ENCODE measurements at regions not wholly inside any gene's neighbourhood (a gene's known extent, or its start where the extent isn't known, plus 50 kb on each side); places are given as distances from the start of the nearest gene placed in this dataset.
"Not testable (repeated sequence)": the region's sequence is repeated elsewhere in the genome, so short reads cannot be mapped to it uniquely, and the experiment has no call there.

DNA sequence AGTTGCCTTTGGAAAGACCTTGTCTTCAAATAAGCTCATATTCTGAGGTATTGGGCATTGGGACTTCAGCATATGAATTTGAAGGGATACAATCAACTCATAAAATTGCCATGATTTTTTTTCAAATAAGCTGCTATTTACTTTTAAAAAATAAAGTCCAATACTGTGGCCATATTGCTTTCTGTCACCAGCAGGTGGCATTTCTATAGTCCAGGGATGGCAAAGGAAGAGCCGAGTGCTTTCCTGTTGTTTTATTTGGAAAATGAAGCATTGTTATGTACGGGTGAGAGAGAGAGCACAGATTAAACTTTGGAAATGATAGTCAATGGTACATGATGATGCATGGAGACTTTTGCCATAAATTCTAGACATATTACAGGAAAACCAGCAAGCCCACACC lies 104.1 kb upstream of the DPP6 start:
- Histone ChIP-seq H3K9me3 (no peaks in the 10 kb centered on the region), H3K4me1 (peaks cover 0 to 19% (median 5%) of the 10 kb centered on the region in 4 donors), H3K27ac (no peak overlapping the region), H3K27me3 (no peaks in the 10 kb centered on the region), H3K4me3 (no peak overlapping the region), H3K36me3 (no peaks in the 10 kb centered on the region)
- 43 to 64% (median 55%) methylated on average over 2 of the region's 2 CpGs for WGBS, 5 donors
- intact Hi-C loops (cut with DNase I; ENCODE audit: low total_unique reads) = no loop called here
- DNase-seq = no peak
- TF ChIP-seq POLR2A (IDR thresholded peaks at IDR 0.05) (no peak), EP300 (IDR thresholded peaks at IDR 0.05) (no peak)

DNA sequence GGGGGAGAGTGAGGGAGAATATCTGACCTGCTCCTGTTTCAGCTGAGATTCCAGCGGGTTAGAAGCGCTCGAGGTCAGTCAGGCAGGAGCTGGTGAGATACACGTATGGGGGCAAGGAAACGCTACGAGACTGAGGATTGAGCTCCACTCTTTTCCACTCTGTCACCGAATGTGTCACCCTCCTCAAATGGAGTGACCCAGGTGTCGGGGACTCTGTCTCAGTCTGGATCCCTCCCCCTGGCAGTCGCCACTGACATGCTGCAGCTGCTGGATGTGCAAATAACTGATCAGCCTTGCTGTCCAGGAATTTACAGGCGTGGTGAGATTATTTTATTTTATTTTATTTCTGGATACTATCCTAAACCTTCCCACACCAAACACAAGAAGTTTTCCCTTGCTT lies 100.9 kb upstream of the DPP6 start:
- TF ChIP-seq, protein P1, sequence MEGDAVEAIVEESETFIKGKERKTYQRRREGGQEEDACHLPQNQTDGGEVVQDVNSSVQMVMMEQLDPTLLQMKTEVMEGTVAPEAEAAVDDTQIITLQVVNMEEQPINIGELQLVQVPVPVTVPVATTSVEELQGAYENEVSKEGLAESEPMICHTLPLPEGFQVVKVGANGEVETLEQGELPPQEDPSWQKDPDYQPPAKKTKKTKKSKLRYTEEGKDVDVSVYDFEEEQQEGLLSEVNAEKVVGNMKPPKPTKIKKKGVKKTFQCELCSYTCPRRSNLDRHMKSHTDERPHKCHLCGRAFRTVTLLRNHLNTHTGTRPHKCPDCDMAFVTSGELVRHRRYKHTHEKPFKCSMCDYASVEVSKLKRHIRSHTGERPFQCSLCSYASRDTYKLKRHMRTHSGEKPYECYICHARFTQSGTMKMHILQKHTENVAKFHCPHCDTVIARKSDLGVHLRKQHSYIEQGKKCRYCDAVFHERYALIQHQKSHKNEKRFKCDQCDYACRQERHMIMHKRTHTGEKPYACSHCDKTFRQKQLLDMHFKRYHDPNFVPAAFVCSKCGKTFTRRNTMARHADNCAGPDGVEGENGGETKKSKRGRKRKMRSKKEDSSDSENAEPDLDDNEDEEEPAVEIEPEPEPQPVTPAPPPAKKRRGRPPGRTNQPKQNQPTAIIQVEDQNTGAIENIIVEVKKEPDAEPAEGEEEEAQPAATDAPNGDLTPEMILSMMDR (IDR thresholded peaks at IDR 0.05) = no peak
- no peak for TF ChIP-seq POLR2AphosphoS5 (IDR thresholded peaks at IDR 0.05)
- intact Hi-C loops (cut with DNase I; ENCODE audit: low total_unique reads) = no loop called here
- Histone ChIP-seq H3K4me3 (no peak overlapping the region), H3K27ac (no peak overlapping the region), H3K9me3 (no peaks in the 10 kb centered on the region), H3K36me3 (no peaks in the 10 kb centered on the region), H3K4me1 (peaks cover 0 to 8% (median 0%) of the 10 kb centered on the region in 4 donors), H3K27me3 (no peaks in the 10 kb centered on the region)
- DNase-seq = no peak
- WGBS, 5 donors = 53 to 66% (median 59%) methylated on average over 7 to 10 of the region's 10 CpGs

DNA sequence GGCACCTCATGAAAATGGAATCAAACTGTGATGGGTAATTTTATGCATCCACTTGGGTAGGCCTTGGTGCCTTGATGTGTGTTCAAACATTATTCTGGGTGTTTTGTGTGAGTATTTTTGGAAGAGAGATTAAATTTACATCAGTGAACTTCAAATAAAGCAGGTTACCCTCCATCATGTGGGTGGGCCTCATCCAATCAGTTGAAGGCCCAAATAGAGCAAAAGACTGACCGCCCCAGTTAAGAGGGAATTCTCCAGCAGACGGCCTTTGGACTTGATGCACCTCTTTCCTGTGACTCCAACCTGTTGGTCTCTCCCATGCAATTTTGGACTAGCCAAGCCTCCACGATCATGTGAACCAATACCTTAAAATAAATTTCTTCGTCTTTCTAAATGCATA lies 97.7 kb upstream of the DPP6 start:
- no peaks in the 10 kb centered on the region for H3K36me3 ChIP-seq
- H3K4me1 ChIP-seq = peaks cover 0 to 8% (median 0%) of the 10 kb centered on the region in 4 donors
- no peaks in the 10 kb centered on the region for H3K9me3 ChIP-seq
- no peak overlapping the region for H3K27ac ChIP-seq
- intact Hi-C loops (cut with DNase I; ENCODE audit: low total_unique reads) = no loop called here
- no peak for DNase-seq
- no peak overlapping the region for H3K4me3 ChIP-seq
- 94 to 96% (median 95%) methylated on average over 4 of the region's 4 CpGs for WGBS, 5 donors
- H3K27me3 ChIP-seq = no peaks in the 10 kb centered on the region
- TF ChIP-seq POLR2A (IDR thresholded peaks at IDR 0.05) = no peak
- TF ChIP-seq POLR2AphosphoS5 (IDR thresholded peaks at IDR 0.05) = no peak
- TF ChIP-seq EP300 (IDR thresholded peaks at IDR 0.05) = no peak

DNA sequence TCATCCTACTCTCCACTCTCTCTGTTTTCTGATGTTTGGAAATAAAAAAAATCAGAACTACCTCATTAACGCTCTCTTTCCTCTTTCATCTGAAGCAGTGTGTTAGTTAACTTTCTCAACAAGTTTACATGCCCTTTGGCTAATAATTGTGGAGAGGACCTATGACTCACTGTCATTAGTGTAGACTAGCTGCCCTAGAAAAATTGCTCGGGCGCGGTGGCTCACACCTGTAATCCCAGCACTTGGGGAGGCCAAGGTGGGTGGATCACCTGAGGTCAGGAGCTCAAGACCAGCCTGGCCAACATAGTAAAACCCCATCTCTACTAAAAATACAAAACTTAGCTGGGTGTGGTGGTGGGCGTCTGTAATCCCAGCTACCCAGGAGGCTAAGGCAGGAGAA lies 94.5 kb upstream of the DPP6 start:
- DNase-seq; H3K36me3 ChIP-seq; H3K27ac ChIP-seq; H3K9me3 ChIP-seq; H3K4me3 ChIP-seq; H3K27me3 ChIP-seq; intact Hi-C loops (cut with DNase I; ENCODE audit: low total_unique reads); H3K4me1 ChIP-seq: not testable (repeated sequence)
- 77 to 94% (median 86%) methylated on average over 4 to 5 of the region's 5 CpGs for WGBS, 5 donors

DNA sequence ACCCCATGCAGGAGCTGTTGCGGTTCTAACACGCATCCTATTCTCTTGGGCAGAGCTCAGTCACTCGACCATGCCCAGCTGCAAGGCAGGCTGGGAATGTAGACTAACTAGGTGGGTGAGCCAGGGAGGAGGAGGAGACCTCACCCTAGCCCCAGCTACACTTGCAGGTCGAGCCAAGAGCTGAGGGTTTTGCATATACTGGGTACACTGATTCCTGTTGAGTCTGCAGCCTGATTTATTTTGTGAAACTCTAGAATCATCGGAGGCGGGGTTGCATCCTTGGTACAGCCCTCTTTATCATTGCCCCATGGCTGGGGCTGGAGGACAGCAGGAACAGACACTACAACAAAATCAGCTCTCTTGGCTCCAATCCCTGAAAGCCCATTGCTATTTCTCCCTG lies 93.8 kb upstream of the DPP6 start:
- DNase-seq; H3K27me3 ChIP-seq; H3K27ac ChIP-seq; H3K36me3 ChIP-seq; H3K4me1 ChIP-seq; intact Hi-C loops (cut with DNase I; ENCODE audit: low total_unique reads); H3K4me3 ChIP-seq; H3K9me3 ChIP-seq: not testable (repeated sequence)
- WGBS, 5 donors = 58 to 83% (median 61%) methylated on average over 1 to 6 of the region's 6 CpGs

DNA sequence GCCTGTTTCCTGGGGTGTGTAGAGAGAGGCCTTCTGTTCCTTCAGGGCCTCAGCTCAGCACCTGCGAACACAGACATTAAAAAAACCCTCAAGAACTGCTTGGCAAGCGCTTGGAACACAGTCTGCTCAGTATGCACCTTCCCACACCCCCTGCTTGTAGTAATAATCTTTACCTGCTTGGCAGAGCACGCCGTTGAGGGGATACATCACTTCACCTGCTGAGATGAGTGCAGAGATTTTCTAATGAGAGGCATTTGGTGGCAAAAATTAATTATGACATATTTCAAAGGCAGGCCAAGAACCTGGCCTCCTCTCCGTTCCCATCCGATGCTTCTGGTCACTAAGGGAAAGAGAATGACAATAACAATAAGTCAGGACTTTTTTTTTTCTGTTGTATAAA lies 93.4 kb upstream of the DPP6 start:
- DNase-seq; H3K4me1 ChIP-seq; H3K27ac ChIP-seq; intact Hi-C loops (cut with DNase I; ENCODE audit: low total_unique reads); H3K36me3 ChIP-seq; H3K9me3 ChIP-seq; H3K27me3 ChIP-seq; H3K4me3 ChIP-seq: not testable (repeated sequence)
- 73 to 92% (median 78%) methylated on average over 3 to 5 of the region's 6 CpGs for WGBS, 5 donors

DNA sequence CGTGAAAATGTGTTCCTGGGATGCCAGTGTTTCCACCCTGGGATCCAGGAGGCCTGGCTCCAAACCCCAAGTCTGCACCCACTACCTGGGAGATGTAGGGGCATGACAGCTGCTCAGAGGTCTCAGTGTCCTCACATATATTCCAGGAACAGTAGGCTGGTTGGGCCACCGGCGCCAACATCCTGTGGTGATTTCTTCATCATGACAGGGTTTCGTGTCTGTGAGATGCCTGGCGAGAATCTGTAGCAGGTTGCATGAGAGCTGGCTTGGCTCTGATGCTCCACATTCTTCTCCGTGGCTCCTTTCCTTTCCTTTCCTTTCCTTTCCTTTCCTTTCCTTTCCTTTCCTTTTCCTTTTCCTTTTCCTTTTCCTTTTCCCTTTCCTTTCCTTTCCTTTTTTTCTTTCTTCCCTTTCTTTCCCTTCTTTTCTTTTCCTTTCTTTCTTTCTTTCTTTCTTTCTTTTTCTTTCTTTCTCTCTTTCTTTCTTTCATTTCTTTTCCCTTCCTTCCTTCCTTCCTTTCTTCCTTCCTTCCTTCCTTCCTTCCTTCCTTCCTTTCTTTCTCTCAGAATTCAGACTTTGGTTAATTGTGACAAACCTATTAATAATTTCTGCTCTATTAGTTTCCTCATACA lies 87.6 kb upstream of the DPP6 start:
- H3K36me3 ChIP-seq; DNase-seq; H3K4me3 ChIP-seq; intact Hi-C loops (cut with DNase I; ENCODE audit: low total_unique reads); H3K4me1 ChIP-seq; H3K9me3 ChIP-seq; H3K27me3 ChIP-seq; H3K27ac ChIP-seq: not testable (repeated sequence)
- 81 to 90% (median 83%) methylated on average over 6 of the region's 6 CpGs for WGBS, 5 donors

DNA sequence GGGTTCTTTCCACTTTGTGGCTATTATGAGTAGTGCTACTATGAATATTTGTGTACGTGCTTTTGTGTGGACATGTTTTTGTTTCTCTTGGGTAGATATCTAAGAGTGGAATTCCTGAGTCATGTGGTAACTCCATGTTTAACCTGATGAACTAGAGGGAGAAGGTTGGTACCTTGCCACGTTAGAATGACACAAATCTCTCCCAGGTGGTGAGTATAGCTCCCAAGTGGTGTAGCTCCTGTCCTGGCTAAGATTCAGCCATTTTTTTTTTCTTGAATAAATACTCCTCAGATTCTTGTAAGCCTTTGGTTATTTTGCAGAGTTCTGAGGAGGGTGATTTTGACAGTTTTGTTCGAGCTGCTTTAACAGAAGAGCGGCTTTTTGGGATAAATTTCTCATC lies 83.2 kb upstream of the DPP6 start:
- 67 to 75% (median 72%) methylated on average over 2 to 3 of the region's 4 CpGs for WGBS, 5 donors
- H3K9me3 ChIP-seq; H3K27ac ChIP-seq; intact Hi-C loops (cut with DNase I; ENCODE audit: low total_unique reads); H3K27me3 ChIP-seq; H3K4me3 ChIP-seq; H3K4me1 ChIP-seq; DNase-seq; H3K36me3 ChIP-seq: not testable (repeated sequence)

DNA sequence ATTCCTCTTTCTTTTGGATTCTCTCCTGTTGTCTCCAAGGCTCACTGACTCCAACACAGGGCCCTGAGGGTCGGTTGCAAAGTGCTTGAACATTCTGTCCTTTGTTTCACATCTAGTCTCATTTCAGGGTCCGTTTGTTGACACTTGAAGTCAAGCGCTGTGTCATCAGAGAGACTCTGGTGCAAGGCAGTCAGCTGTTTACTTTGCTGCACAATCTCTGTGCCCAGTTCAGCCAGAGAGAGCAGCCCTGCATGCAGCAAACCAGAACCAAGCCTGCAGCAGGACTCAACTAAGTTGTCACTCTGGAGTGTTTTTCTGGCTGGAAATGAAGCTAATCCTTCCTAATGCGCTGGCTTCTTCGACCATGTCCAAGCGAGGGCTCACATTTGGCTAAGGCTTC lies 77.6 kb upstream of the DPP6 start:
- intact Hi-C loops (cut with DNase I; ENCODE audit: low total_unique reads) = not testable (repeated sequence)
- 41 to 61% (median 45%) methylated on average over 6 of the region's 6 CpGs for WGBS, 5 donors

DNA sequence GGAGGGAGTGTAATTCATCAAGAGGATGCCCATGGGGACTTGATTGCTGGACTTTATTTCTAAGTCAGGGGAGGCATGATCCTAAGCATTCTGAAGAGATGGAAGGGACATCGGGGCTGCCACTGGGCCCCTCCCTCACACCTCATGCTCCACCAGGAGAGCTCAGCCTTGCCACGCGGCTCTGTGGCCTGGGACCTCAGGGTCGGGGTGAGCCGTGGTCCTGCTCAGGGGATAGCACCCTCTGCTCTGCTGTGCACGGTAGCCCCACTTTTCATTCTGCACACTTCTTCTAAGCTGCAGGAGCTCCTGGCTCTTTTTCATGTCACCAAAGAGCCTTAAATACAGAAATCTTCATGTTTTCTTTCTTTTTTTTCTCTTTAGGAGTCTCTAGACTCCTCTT lies 75.5 kb upstream of the DPP6 start:
- H3K4me3 ChIP-seq; H3K27ac ChIP-seq; H3K9me3 ChIP-seq; H3K4me1 ChIP-seq; DNase-seq; H3K36me3 ChIP-seq; intact Hi-C loops (cut with DNase I; ENCODE audit: low total_unique reads); H3K27me3 ChIP-seq: not testable (repeated sequence)
- WGBS, 5 donors = 85 to 90% (median 88%) methylated on average over 6 of the region's 6 CpGs

More for the DNA sequence above, 77.6 kb upstream of the DPP6 start:
- not testable (repeated sequence) for H3K4me1 ChIP-seq, DNase-seq, H3K27me3 ChIP-seq, H3K27ac ChIP-seq, H3K36me3 ChIP-seq, H3K4me3 ChIP-seq, H3K9me3 ChIP-seq

DNA sequence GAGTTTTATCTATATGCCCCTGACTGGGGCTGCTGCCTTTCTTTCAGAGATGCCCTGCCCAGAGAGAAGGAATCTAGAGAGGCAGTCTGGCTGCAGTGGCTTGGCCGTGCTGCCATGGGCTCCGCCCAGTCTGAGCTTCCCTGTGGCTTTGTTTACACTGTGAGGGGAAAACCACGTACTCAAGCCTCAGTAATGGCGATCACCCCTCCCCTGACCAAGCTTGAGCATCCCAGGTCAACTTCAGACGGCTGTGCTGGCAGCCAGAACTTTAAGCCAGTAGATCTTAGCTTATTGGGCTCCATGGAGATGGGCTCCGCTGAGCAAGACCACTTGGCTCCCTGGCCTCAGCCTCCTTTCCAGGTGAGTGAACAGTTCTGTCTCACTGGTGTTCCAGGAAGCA lies 69.0 kb upstream of the DPP6 start:
- H3K9me3 ChIP-seq; DNase-seq; H3K27ac ChIP-seq; H3K27me3 ChIP-seq; H3K4me3 ChIP-seq; intact Hi-C loops (cut with DNase I; ENCODE audit: low total_unique reads); H3K4me1 ChIP-seq; H3K36me3 ChIP-seq: not testable (repeated sequence)
- 33 to 35% (median 33%) methylated on average over 6 of the region's 6 CpGs; no CpG with 5 or more reads in 2 of the 5 donors for WGBS, 5 donors
